Left ventricle myocardium inferior (tissue), 1 donor: ENCODE measurements at regions not wholly inside any gene's neighbourhood (a gene's known extent, or its start where the extent isn't known, plus 50 kb on each side); places are given as distances from the start of the nearest gene placed in this dataset.

Experiments used
- DNase-seq: peaks from one replicate; pipeline ENCODE4 v3.0.0-alpha.2; 2020
- H3K27ac ChIP-seq: fragments of 200-600 bp; replicated peaks from 2 replicates; pipeline ENCODE4 v1.8.0; 2021
- H3K27me3 ChIP-seq: fragments of 200-600 bp; 2 replicates; pipeline ENCODE4 v1.8.0; 2021; ENCODE audit warnings: low read depth
- H3K36me3 ChIP-seq: fragments of 200-600 bp; 2 replicates; pipeline ENCODE4 v1.8.0; 2021
- H3K4me1 ChIP-seq: fragments of 200-600 bp; 2 replicates; pipeline ENCODE4 v1.8.0; 2021
- H3K4me3 ChIP-seq: fragments of 200-600 bp; 2 replicates; pipeline ENCODE4 v1.8.0; 2021; ENCODE audit warnings: mild to moderate bottlenecking, moderate library complexity
- H3K9me3 ChIP-seq: fragments of 200-600 bp; replicated peaks from 2 replicates; pipeline ENCODE4 v1.8.0; 2021
- CTCF ChIP-seq: fragments of 200-600 bp; IDR thresholded peaks from 2 replicates; pipeline ENCODE4 v1.8.0; 2021; ENCODE audit warnings: antibody characterized with exemption, mild to moderate bottlenecking, borderline replicate concordance
- intact Hi-C: fragments of 100-400 bp; cut with micrococcal nuclease; formaldehyde crosslinking; loops from one replicate; pipeline ENCODE4 v1.11.0; 2022
- donor health status: DM: no; HTN: yes; CAD: no; lungs with severe emphysema.

GRCh38 chr11:119814766-119815165, 85.8 kb upstream of the NECTIN1 start:
- DNase-seq = no peak
- Histone ChIP-seq H3K4me3 (no peak overlapping the region), H3K27me3 (peaks cover 4% of the 10 kb centered on the region), H3K36me3 (no peaks in the 10 kb centered on the region), H3K4me1 (no peaks in the 10 kb centered on the region), H3K9me3 (peaks cover 9% of the 10 kb centered on the region), H3K27ac (no peak overlapping the region)
- TF ChIP-seq CTCF = no peak
- intact Hi-C loops = no loop called here

GRCh38 chr11:119810478-119811232, 81.7 kb upstream of the NECTIN1 start:
- no peak for DNase-seq
- Histone ChIP-seq H3K36me3 (no peaks in the 10 kb centered on the region), H3K27me3 (no peaks in the 10 kb centered on the region), H3K4me3 (no peak overlapping the region), H3K9me3 (peaks cover 9% of the 10 kb centered on the region), H3K4me1 (peaks cover 11% of the 10 kb centered on the region), H3K27ac (no peak overlapping the region)
- intact Hi-C loops = no loop called here
- TF ChIP-seq CTCF = no peak

- TF ChIP-seq CTCF = no peak
- no peak for DNase-seq
- intact Hi-C loops = no loop called here
- H3K4me1 ChIP-seq = peaks cover 11% of the 10 kb centered on the region
- H3K27ac ChIP-seq = no peak overlapping the region
- H3K27me3 ChIP-seq = no peaks in the 10 kb centered on the region
- no peak overlapping the region for H3K4me3 ChIP-seq
- H3K36me3 ChIP-seq = no peaks in the 10 kb centered on the region
- peaks cover 9% of the 10 kb centered on the region for H3K9me3 ChIP-seq
Measured at GRCh38 chr11:119809346-119809745, 80.3 kb upstream of the NECTIN1 start.

- Histone ChIP-seq H3K36me3 (no peaks in the 10 kb centered on the region), H3K4me3 (no peak overlapping the region), H3K9me3 (peaks cover 2% of the 10 kb centered on the region), H3K27me3 (no peaks in the 10 kb centered on the region), H3K27ac (no peak overlapping the region), H3K4me1 (peaks cover 11% of the 10 kb centered on the region)
- TF ChIP-seq CTCF = no peak
- DNase-seq = no peak
- intact Hi-C loops = no loop called here
Measured at GRCh38 chr11:119808407-119809185, 79.6 kb upstream of the NECTIN1 start.

GRCh38 chr11:119807841-119808240, 78.8 kb upstream of the NECTIN1 start:
- H3K27ac ChIP-seq = no peak overlapping the region
- DNase-seq = no peak
- H3K4me1 ChIP-seq = peaks cover 11% of the 10 kb centered on the region
- intact Hi-C loops = no loop called here
- H3K27me3 ChIP-seq = no peaks in the 10 kb centered on the region
- TF ChIP-seq CTCF = no peak
- no peak overlapping the region for H3K4me3 ChIP-seq
- no peaks in the 10 kb centered on the region for H3K36me3 ChIP-seq
- no peaks in the 10 kb centered on the region for H3K9me3 ChIP-seq
